Endothelial cell of umbilical vein (primary cell): ENCODE measurements at regions not wholly inside any gene's neighbourhood (a gene's known extent, or its start where the extent isn't known, plus 50 kb on each side); places are given as distances from the start of the nearest gene placed in this dataset.

Source experiments
- BruUV-seq: library from RNA; stranded (reverse); fragments of 400-500 nt; replicated peaks from 2 replicates; lab custom pipeline; 2021; lab: Mats Ljungman, UMichigan
- CTCF ChIA-PET: fragments of 300-600, 350-600 bp; sonication (Branson Sonifier 250); formaldehyde crosslinking; loops from one replicate; lab custom pipeline; 2021; ENCODE audit warnings: antibody characterized with exemption, inconsistent platforms; lab: Charles Lee
- POLR2A ChIA-PET: fragments of 300-600, 350-600 bp; sonication (Branson Sonifier 250); formaldehyde crosslinking; loops from one replicate; lab custom pipeline; 2021; ENCODE audit warnings: antibody characterized with exemption, inconsistent platforms; lab: Charles Lee
- DNase-seq: peaks from one replicate; pipeline ENCODE4 v3.0.0-alpha.2; 2011; ENCODE audit warnings: low read depth, low spot score
- FAIRE-seq: peaks from 2 replicates; lab custom pipeline; 2011; peaks lifted over from hg19 to GRCh38; lab: Jason Lieb, UNC
- H2AFZ ChIP-seq: 2 replicates; pipeline ENCODE4 v1.6.0; 2012; ENCODE audit warnings: low read depth, low read length, control low read depth, inconsistent platforms
- H3K27ac ChIP-seq: 2 replicates; pipeline ENCODE4 v1.5.1; 2011; ENCODE audit warnings: low read depth, mild to moderate bottlenecking, control low read depth, low read length, moderate library complexity; ENCODE audit not compliant: insufficient read depth
- H3K27me3 ChIP-seq, 2 experiments: 2 replicates each; pipeline versions ENCODE4 v1.6.0 to v1.6.1; 2011; ENCODE audit warnings: low read length in 2 of 2, mixed read lengths in 1 of 2; ENCODE audit not compliant: control insufficient read depth in 2 of 2, insufficient read depth in 2 of 2
- H3K36me3 ChIP-seq, 2 experiments: 2 replicates in 1 of 2; 3 replicates in 1 of 2; pipeline ENCODE4 v1.5.1; 2011; ENCODE audit warnings: low read length in 2 of 2, mild to moderate bottlenecking in 1 of 2, moderate library complexity in 1 of 2; ENCODE audit not compliant: control insufficient read depth in 2 of 2, insufficient read depth in 2 of 2; ENCODE audit errors: extremely low read depth in 1 of 2
- H3K4me1 ChIP-seq: 3 replicates; pipeline ENCODE4 v1.5.1; 2011; ENCODE audit warnings: mild to moderate bottlenecking, low read length; ENCODE audit not compliant: control insufficient read depth, insufficient read depth; ENCODE audit errors: extremely low read depth
- H3K4me2 ChIP-seq: 2 replicates; pipeline ENCODE4 v1.6.1; 2011; ENCODE audit warnings: low read length, control low read depth, mixed read lengths; ENCODE audit not compliant: insufficient read depth
- H3K4me3 ChIP-seq, 3 experiments: fragments of 200-600 bp in 1 of 3; sonication (generic), shearing (Covaris generic) in 1 of 3; replicated peaks in 1 of 3; 2 replicates each; pipeline ENCODE4 v1.5.1; 2011 to 2016; ENCODE audit warnings: control low read depth in 3 of 3, low read length in 3 of 3, mild to moderate bottlenecking in 2 of 3, inconsistent platforms in 1 of 3, low read depth in 1 of 3, moderate library complexity in 1 of 3; ENCODE audit not compliant: insufficient read depth in 1 of 3
- H3K79me2 ChIP-seq: 2 replicates; pipeline ENCODE4 v1.6.0; 2012; ENCODE audit warnings: low read length, inconsistent platforms; ENCODE audit not compliant: control insufficient read depth, insufficient read depth
- H3K9ac ChIP-seq: replicated peaks from 2 replicates; pipeline ENCODE3; 2011; ENCODE audit warnings: low read length, control low read depth; ENCODE audit not compliant: insufficient read depth; ENCODE audit errors: extremely low read depth
- H3K9me1 ChIP-seq: replicated peaks from 3 replicates; pipeline ENCODE4 v1.6.0; 2011; ENCODE audit warnings: mild to moderate bottlenecking, low read length; ENCODE audit not compliant: control insufficient read depth, insufficient read depth; ENCODE audit errors: extremely low read depth
- H3K9me3 ChIP-seq: replicated peaks from 2 replicates; pipeline ENCODE4 v1.5.1; 2012; ENCODE audit warnings: low read length, inconsistent platforms; ENCODE audit not compliant: control insufficient read depth, insufficient read depth
- H4K20me1 ChIP-seq: replicated peaks from 2 replicates; pipeline ENCODE3; 2011; ENCODE audit warnings: mild to moderate bottlenecking, low read length; ENCODE audit not compliant: control insufficient read depth, insufficient read depth; ENCODE audit errors: extremely low read depth
- FOS ChIP-seq: IDR thresholded peaks from 2 replicates; pipeline ENCODE4 v1.6.1; 2011; ENCODE audit warnings: mild to moderate bottlenecking, low read length, moderate library complexity, borderline replicate concordance; ENCODE audit not compliant: insufficient read depth
- GATA2 ChIP-seq: IDR thresholded peaks from 2 replicates; pipeline ENCODE4 v1.7.0; 2011; ENCODE audit warnings: low read depth, mild to moderate bottlenecking, moderate library complexity, mixed read lengths, low read length; ENCODE audit not compliant: insufficient read length, insufficient read depth
- MYC ChIP-seq: IDR thresholded peaks from one replicate; pipeline ENCODE4 v1.6.1; 2011; ENCODE audit warnings: mild to moderate bottlenecking, low read depth, low read length
- POLR2A ChIP-seq: IDR thresholded peaks from 2 replicates; pipeline ENCODE4 v1.6.1; 2012; ENCODE audit warnings: low read depth, mild to moderate bottlenecking, control low read depth, low read length
- POLR2AphosphoS5 ChIP-seq: IDR thresholded peaks from 2 replicates; pipeline ENCODE4 v1.6.1; 2012; ENCODE audit warnings: low read depth, mild to moderate bottlenecking, control low read depth, low read length, moderate library complexity; ENCODE audit not compliant: insufficient read depth
- dilution Hi-C: fragments of 300-500 bp; cut with MboI; formaldehyde crosslinking; loops from one replicate; pipeline ENCODE4 v1.15.0; 2019; ENCODE audit warnings: low sequenced_read_pairs; ENCODE audit not compliant: extremely low pct_ligation_motif_present
- intact Hi-C: fragments of 100-400 bp; cut with micrococcal nuclease; formaldehyde crosslinking; loops from one replicate; pipeline ENCODE4 v1.10.0; 2022
- TF ChIP-seq, protein P1 (sequence below), 2 donors: IDR thresholded peaks; 1 replicate in 1 of 2; 2 replicates in 1 of 2; pipeline ENCODE4 v1.5.1; 2011; ENCODE audit warnings: low read length in 2 of 2, mild to moderate bottlenecking in 2 of 2, moderate library complexity in 2 of 2, control low read depth in 1 of 2, inconsistent platforms in 1 of 2, low read depth in 1 of 2; ENCODE audit not compliant: insufficient read depth in 1 of 2; ENCODE audit errors: extremely low read depth in 1 of 2

DNA sequence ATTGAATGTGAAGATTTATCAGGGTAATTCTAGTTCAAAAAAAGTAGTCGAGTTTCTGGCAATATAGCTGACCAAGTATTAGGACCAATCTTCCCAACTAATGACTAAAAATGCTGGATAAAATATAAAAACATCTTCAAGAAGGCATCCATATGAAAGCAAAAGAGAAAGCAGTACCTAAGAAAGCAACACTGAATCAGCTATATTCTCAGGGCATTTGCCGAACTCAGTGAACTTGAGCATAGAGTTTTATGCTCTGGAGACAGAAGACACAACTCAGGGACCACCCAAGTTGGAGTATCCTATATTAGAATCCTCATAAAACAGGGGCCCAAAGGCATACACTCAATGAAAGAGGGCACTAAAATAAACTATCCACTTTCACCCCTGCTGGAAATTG lies 103.7 kb upstream of the HNRNPA3 start:
- FAIRE-seq (no peak), DNase-seq (no peak)
- no peak for TF ChIP-seq POLR2A
- TF ChIP-seq GATA2 = no peak
- TF ChIP-seq, protein P1, sequence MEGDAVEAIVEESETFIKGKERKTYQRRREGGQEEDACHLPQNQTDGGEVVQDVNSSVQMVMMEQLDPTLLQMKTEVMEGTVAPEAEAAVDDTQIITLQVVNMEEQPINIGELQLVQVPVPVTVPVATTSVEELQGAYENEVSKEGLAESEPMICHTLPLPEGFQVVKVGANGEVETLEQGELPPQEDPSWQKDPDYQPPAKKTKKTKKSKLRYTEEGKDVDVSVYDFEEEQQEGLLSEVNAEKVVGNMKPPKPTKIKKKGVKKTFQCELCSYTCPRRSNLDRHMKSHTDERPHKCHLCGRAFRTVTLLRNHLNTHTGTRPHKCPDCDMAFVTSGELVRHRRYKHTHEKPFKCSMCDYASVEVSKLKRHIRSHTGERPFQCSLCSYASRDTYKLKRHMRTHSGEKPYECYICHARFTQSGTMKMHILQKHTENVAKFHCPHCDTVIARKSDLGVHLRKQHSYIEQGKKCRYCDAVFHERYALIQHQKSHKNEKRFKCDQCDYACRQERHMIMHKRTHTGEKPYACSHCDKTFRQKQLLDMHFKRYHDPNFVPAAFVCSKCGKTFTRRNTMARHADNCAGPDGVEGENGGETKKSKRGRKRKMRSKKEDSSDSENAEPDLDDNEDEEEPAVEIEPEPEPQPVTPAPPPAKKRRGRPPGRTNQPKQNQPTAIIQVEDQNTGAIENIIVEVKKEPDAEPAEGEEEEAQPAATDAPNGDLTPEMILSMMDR (IDR thresholded peaks at IDR 0.05; ENCODE audit: extremely low read depth in 1 of 2, insufficient read depth in 1 of 2, low read depth in 1 of 2, low read length in 2 of 2) = no peak
- TF ChIP-seq FOS = no peak
- no peak for TF ChIP-seq POLR2AphosphoS5
- H3K27ac ChIP-seq = no peak overlapping the region
- ChIA-PET POLR2A (no interaction called here), CTCF (no interaction called here)
- no peaks in the 10 kb centered on the region for H3K9me1 ChIP-seq
- H3K79me2 ChIP-seq = no peaks in the 10 kb centered on the region
- H3K36me3 ChIP-seq = no peaks in the 10 kb centered on the region
- no peaks in the 10 kb centered on the region for H4K20me1 ChIP-seq
- no peak overlapping the region for H3K9ac ChIP-seq
- H3K27me3 ChIP-seq = no peaks in the 10 kb centered on the region
- H3K4me3 ChIP-seq = no peak overlapping the region
- no peaks in the 10 kb centered on the region for H3K4me1 ChIP-seq
- H2AFZ ChIP-seq = no peak overlapping the region
- H3K4me2 ChIP-seq = no peak overlapping the region
- no peaks in the 10 kb centered on the region for H3K9me3 ChIP-seq
- dilution Hi-C loops = no loop called here
- intact Hi-C loops = no loop called here
- no TSS peak for BruUV-seq

DNA sequence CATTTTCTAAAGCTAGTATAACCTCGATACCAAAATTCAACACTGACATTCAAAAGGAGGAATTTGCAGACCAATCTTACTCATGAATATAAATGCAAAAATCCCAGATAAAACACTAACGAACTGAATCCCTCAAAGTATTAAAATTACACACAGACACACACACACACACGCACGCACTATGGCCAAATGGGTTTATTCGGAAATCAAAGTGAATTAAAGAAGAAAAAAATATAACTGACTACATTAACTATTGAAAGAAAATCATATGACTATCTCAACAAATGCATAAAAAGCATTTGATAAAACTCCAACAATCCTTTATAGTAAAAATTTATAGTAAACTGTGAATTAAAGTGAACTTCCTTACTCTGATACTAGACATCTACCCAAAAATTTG lies 97.9 kb upstream of the HNRNPA3 start:
- DNase-seq (no peak), FAIRE-seq (no peak)
- Histone ChIP-seq H3K4me3 (no peak overlapping the region), H3K9me1 (no peaks in the 10 kb centered on the region), H3K79me2 (no peaks in the 10 kb centered on the region), H3K4me1 (peaks cover 4% of the 10 kb centered on the region), H3K4me2 (no peak overlapping the region), H2AFZ (no peak overlapping the region), H4K20me1 (no peaks in the 10 kb centered on the region), H3K27ac (no peak overlapping the region), H3K9me3 (no peaks in the 10 kb centered on the region), H3K36me3 (no peaks in the 10 kb centered on the region), H3K27me3 (no peaks in the 10 kb centered on the region), H3K9ac (no peak overlapping the region)
- no TSS peak for BruUV-seq
- intact Hi-C loops (no loop called here), dilution Hi-C loops (no loop called here)
- TF ChIP-seq POLR2A (no peak), GATA2 (no peak), MYC (no peak)
- POLR2A ChIA-PET = no interaction called here
- CTCF ChIA-PET = interaction anchor here (0.9 to 1.3 kb wide), 2 partner anchors 9 to 11 kb away, joined by 3 to 4 read pairs; no protein-coding TSS in a partner anchor
